Breast epithelium (tissue), 4 donors: ENCODE measurements at regions not wholly inside any gene's neighbourhood (a gene's known extent, or its start where the extent isn't known, plus 50 kb on each side); places are given as distances from the start of the nearest gene placed in this dataset.
A peak's percentile ranks its signal among the peaks of the same experiment; 100 is the strongest.

Experiments used
- DNase-seq, 2 donors: peaks; one replicate each; pipeline ENCODE4 v3.0.0-alpha.2; 2019; ENCODE audit warnings: low spot score in 2 of 2
- H3K27ac ChIP-seq, 2 donors: fragments of 200-600 bp; sonication (generic) in 1 of 2; one replicate each; pipeline ENCODE4 v1.5.1; 2016 to 2019; ENCODE audit warnings: mild to moderate bottlenecking in 1 of 2
- H3K27me3 ChIP-seq, 2 donors: fragments of 200-600 bp; sonication (generic) in 1 of 2; one replicate each; pipeline versions ENCODE4 v1.5.1 to v1.6.0; 2017 to 2019; ENCODE audit warnings: control low read depth in 1 of 2, mild to moderate bottlenecking in 1 of 2
- H3K36me3 ChIP-seq: fragments of 200-600 bp; one replicate; pipeline ENCODE4 v1.5.1; 2019
- H3K4me1 ChIP-seq, 2 donors: fragments of 200-600 bp; sonication (generic); one replicate each; pipeline ENCODE4 v1.5.1; 2016 to 2019; ENCODE audit warnings: control low read depth in 1 of 2
- H3K4me3 ChIP-seq, 3 donors: fragments of 200-600 bp; sonication (generic); 1 replicate in 2 of 3; 2 replicates in 1 of 3; pipeline ENCODE4 v1.5.1; 2016 to 2019; ENCODE audit warnings: mild to moderate bottlenecking in 3 of 3, moderate library complexity in 2 of 3
- H3K9me3 ChIP-seq, 2 donors: fragments of 200-600 bp; sonication (generic) in 1 of 2; one replicate each; pipeline ENCODE4 v1.5.1; 2016 to 2019; ENCODE audit warnings: control low read depth in 1 of 2
- CTCF ChIP-seq, 3 donors: fragments of 450-650 bp; IDR thresholded peaks; one replicate each; pipeline ENCODE4 v1.5.1; 2016 to 2017; ENCODE audit warnings: antibody characterized with exemption in 3 of 3, mild to moderate bottlenecking in 3 of 3, moderate library complexity in 3 of 3
- POLR2A ChIP-seq: fragments of 450-650 bp; IDR thresholded peaks from one replicate; pipeline ENCODE4 v1.6.1; 2016; ENCODE audit warnings: antibody characterized with exemption, mild to moderate bottlenecking, moderate library complexity
- POLR2AphosphoS5 ChIP-seq, 3 donors: sonication (generic); formaldehyde crosslinking; IDR thresholded peaks; one replicate each; pipeline ENCODE4 v1.6.1; 2017; ENCODE audit warnings: antibody characterized with exemption in 3 of 3
- intact Hi-C: fragments of 100-400 bp; cut with DNase I; formaldehyde crosslinking; loops from one replicate; pipeline ENCODE4 v1.15.1; 2023; ENCODE audit warnings: low total_unique reads

GRCh38 chr13:109517517-109517916, 268.9 kb downstream of the IRS2 start:
- DNase-seq: no peak
- intact Hi-C loops: no loop called here
- no peak overlapping the region for H3K27ac ChIP-seq
- no peaks in the 10 kb centered on the region for H3K9me3 ChIP-seq
- TF ChIP-seq CTCF (IDR thresholded peaks at IDR 0.05) (no peak), POLR2AphosphoS5 (IDR thresholded peaks at IDR 0.05) (no peak), POLR2A (no peak)
- H3K4me1 ChIP-seq: no peaks in the 10 kb centered on the region
- H3K27me3 ChIP-seq: no peaks in the 10 kb centered on the region
- H3K36me3 ChIP-seq: no peaks in the 10 kb centered on the region
- H3K4me3 ChIP-seq: no peak overlapping the region

- TF ChIP-seq POLR2AphosphoS5 (IDR thresholded peaks at IDR 0.05): no peak
- no peak for TF ChIP-seq CTCF (IDR thresholded peaks at IDR 0.05)
- no peak for TF ChIP-seq POLR2A
- intact Hi-C loops: no loop called here
Measured at GRCh38 chr13:109516186-109516585, 270.2 kb downstream of the IRS2 start.

GRCh38 chr13:109510013-109510412, 276.4 kb downstream of the IRS2 start:
- Histone ChIP-seq H3K36me3 (no peaks in the 10 kb centered on the region), H3K27ac (no peak overlapping the region), H3K4me1 (no peaks in the 10 kb centered on the region), H3K9me3 (no peaks in the 10 kb centered on the region), H3K4me3 (no peak overlapping the region), H3K27me3 (no peaks in the 10 kb centered on the region)
- DNase-seq: no peak
- no peak for TF ChIP-seq POLR2A
- TF ChIP-seq CTCF (IDR thresholded peaks at IDR 0.05): no peak
- TF ChIP-seq POLR2AphosphoS5 (IDR thresholded peaks at IDR 0.05): no peak
- intact Hi-C loops: no loop called here

More at GRCh38 chr13:109516186-109516585, 270.2 kb downstream of the IRS2 start:
- Histone ChIP-seq H3K27ac (no peak overlapping the region), H3K4me1 (no peaks in the 10 kb centered on the region), H3K4me3 (no peak overlapping the region), H3K36me3 (no peaks in the 10 kb centered on the region), H3K27me3 (no peaks in the 10 kb centered on the region), H3K9me3 (no peaks in the 10 kb centered on the region)
- no peak for DNase-seq

GRCh38 chr13:109509154-109509900, 277.1 kb downstream of the IRS2 start:
- peak in 2 of 3 donors; percentile 49 to 84 for TF ChIP-seq POLR2AphosphoS5 (IDR thresholded peaks at IDR 0.05)
- no peak for TF ChIP-seq POLR2A
- intact Hi-C loops: no loop called here
- H3K27ac ChIP-seq: no peak overlapping the region

GRCh38 chr13:109500146-109500773, 286.1 kb downstream of the IRS2 start:
- H3K27me3 ChIP-seq: no peaks in the 10 kb centered on the region
- no peak for DNase-seq
- H3K4me3 ChIP-seq: no peak overlapping the region
- no peaks in the 10 kb centered on the region for H3K36me3 ChIP-seq
- intact Hi-C loops: no loop called here
- no peak overlapping the region for H3K27ac ChIP-seq
- TF ChIP-seq POLR2A: no peak
- TF ChIP-seq CTCF (IDR thresholded peaks at IDR 0.05): no peak
- TF ChIP-seq POLR2AphosphoS5 (IDR thresholded peaks at IDR 0.05): no peak
- H3K9me3 ChIP-seq: peaks cover 4 to 6% of the 10 kb centered on the region in 2 donors
- no peaks in the 10 kb centered on the region for H3K4me1 ChIP-seq

More at GRCh38 chr13:109509154-109509900, 277.1 kb downstream of the IRS2 start:
- Histone ChIP-seq H3K27me3 (no peaks in the 10 kb centered on the region), H3K4me1 (no peaks in the 10 kb centered on the region), H3K36me3 (no peaks in the 10 kb centered on the region), H3K9me3 (no peaks in the 10 kb centered on the region), H3K4me3 (no peak overlapping the region)
- no peak for DNase-seq
